Left renal pelvis (tissue), 4 donors: ENCODE measurements at regions not wholly inside any gene's neighbourhood (a gene's known extent, or its start where the extent isn't known, plus 50 kb on each side); places are given as distances from the start of the nearest gene placed in this dataset.
"Not testable (repeated sequence)": the region's sequence is repeated elsewhere in the genome, so short reads cannot be mapped to it uniquely, and the experiment has no call there.

Source experiments
- DNase-seq, 4 donors: peaks; one replicate each; pipeline ENCODE4 v3.0.0-alpha.2; 2013; ENCODE audit warnings: low read depth in 4 of 4, low spot score in 3 of 4

- no peak for DNase-seq
Observed at GRCh38 chr10:128570319-128570995, 444.2 kb upstream of the MKI67 start.

- DNase-seq = no peak
Observed at GRCh38 chr10:128571071-128571470, 444.8 kb upstream of the MKI67 start.

GRCh38 chr10:128571745-128572144, 445.5 kb upstream of the MKI67 start:
- DNase-seq = no peak

GRCh38 chr10:128572696-128573095, 446.5 kb upstream of the MKI67 start:
- DNase-seq = no peak

- DNase-seq = no peak
Observed at GRCh38 chr10:128573281-128573845, 447.1 kb upstream of the MKI67 start.

GRCh38 chr10:128573986-128574385, 447.8 kb upstream of the MKI67 start:
- DNase-seq = no peak

GRCh38 chr10:128574581-128575210, 448.5 kb upstream of the MKI67 start:
- DNase-seq = no peak

- DNase-seq = no peak
Observed at GRCh38 chr10:128575761-128576160, 449.5 kb upstream of the MKI67 start.

GRCh38 chr10:128576336-128576735, 450.1 kb upstream of the MKI67 start:
- no peak for DNase-seq

GRCh38 chr10:128576943-128577670, 450.9 kb upstream of the MKI67 start:
- DNase-seq = no peak

- no peak for DNase-seq
Observed at GRCh38 chr10:128577958-128578750, 451.9 kb upstream of the MKI67 start.

GRCh38 chr10:128578766-128579165, 452.5 kb upstream of the MKI67 start:
- no peak for DNase-seq

GRCh38 chr10:128579280-128579865, 453.1 kb upstream of the MKI67 start:
- no peak for DNase-seq

- no peak for DNase-seq
Observed at GRCh38 chr10:128579901-128580300, 453.7 kb upstream of the MKI67 start.

GRCh38 chr10:128583125-128583524, 456.9 kb upstream of the MKI67 start:
- not testable (repeated sequence) for DNase-seq

GRCh38 chr10:128586599-128586998, 460.4 kb upstream of the MKI67 start:
- DNase-seq = not testable (repeated sequence)

- no peak for DNase-seq
Observed at GRCh38 chr10:128587689-128588088, 461.5 kb upstream of the MKI67 start.

GRCh38 chr10:128588402-128588801, 462.2 kb upstream of the MKI67 start:
- DNase-seq = no peak

- DNase-seq = no peak
Observed at GRCh38 chr10:128594688-128595087, 468.5 kb upstream of the MKI67 start.

GRCh38 chr10:128596906-128597305, 470.7 kb upstream of the MKI67 start:
- no peak for DNase-seq
